ENCODE measurements at regions not wholly inside any gene's neighbourhood (a gene's known extent, or its start where the extent isn't known, plus 50 kb on each side); places are given as distances from the start of the nearest gene placed in this dataset.
A peak's percentile ranks its signal among the peaks of the same experiment; 100 is the strongest.
"Not testable (repeated sequence)": the region's sequence is repeated elsewhere in the genome, so short reads cannot be mapped to it uniquely, and the experiment has no call there.

DNA sequence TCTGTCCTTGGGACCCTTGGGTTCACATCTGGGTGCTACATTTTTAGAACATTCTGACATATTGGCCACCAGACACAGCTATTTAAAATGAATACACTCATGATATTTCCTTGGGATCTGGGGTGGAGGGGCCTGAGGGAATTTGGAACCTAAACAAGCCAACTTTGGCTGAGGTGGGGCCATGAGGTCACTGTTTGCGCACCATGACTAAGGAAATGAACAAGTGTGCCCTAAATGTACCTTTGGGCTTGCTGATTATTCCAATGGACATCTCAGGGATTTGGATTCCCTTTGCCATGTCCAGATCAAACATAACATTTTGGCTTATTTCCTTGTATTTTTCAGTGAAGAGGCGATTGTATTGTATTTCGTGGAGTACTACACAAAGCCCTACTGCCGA is 80.5 kb upstream of the SEC11C start:
- DNase-seq, result no peak

DNA sequence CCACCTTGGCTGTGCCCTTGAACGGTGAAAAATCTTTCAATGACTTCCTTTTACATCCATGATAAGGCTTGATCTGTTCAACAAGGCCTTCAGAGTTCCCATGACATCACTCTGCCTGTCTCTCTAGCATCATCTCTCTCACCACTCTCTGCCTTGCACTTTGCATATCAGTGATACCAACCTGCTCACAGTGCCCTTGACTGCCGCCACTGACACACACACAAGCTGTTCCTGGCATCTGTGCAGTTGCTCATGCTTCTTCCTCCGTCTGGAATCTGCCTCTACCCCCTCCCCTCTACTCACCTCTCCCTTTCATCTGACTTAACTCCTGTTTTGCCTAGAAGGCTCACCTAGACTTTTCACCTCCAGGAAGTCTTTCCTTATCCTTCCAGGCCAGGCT is 79.1 kb upstream of the SEC11C start:
- no peak for DNase-seq

DNA sequence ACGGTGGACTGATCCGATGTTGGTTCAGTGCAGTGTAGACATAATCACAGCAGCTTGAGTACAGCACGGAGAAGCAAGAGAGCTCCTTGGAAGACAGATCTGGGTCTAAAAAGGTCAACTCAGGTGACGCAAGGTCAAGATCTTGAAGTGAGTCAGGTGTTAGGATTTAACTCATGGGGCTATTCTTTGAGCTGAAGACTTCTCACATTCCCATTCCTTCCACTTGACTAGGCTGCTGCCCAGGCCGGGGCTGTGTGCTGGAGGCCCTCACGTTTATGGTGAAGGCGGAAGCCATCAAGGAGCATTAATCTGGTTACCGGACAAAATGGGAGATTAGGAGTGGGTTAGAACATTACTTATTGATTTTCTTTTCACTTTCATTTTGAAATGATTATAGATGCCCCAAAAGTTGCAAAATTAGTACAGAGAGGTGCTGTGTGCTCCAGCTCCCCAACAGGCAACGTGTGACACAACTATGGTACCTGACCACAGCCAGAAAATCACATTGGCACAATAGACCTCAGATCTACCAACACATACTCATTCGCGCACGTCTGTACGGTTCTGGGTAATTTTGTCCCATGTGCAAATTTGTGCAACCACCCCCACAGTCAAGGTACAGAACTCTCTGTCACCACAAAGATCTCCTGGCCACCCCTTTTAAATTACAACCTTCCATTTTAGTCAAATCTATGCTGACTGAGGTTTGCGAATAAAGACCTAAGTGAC is 77.6 kb upstream of the SEC11C start:
- no peak for DNase-seq

DNA sequence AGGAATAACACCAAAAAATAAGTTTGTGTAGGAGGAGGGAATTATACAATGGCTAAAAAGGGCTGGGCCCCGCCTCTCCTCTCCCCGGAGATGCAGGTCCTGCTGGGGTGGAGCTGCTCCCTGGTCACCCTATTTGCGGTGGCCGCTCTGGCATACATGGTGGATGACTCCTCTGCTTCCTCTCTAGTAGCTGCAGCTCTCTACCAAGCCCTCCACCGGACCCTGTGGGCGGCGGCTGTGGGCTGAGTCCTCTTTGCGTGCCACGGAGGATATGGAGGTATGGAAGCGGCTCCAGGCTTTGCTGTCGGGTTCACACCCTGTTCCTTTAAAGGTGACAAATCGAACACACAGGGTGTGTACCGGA is 77.1 kb upstream of the SEC11C start:
- DNase-seq, result no peak

DNA sequence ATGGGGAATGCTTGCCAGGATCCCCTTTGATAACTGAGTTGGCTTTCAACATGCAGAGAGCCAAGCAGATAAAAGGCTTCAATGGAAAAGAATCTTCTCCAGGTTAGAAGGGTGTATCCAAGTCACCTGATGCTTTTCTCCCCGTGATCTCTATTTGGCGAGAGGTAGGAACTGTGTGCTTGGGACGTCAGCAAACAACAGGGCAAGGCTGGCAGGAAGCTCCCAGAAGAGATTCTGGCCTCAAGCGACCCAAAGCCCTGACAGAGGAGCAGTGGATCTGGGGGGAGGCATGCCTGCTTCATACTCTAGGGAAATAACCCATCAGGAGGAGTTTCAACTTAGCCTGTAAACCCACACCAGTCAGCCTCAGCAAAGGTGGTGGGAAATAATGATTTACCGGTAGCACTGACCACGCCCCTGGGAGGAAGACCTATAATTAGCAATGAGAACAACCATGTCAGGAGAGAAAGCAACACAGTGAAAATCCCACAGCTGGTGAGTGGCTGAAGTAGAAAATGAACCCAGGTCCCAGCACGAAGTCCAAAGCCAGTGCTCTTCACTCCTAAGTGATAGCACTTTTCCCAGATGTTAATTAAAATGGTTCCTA is 76.3 kb upstream of the SEC11C start:
- DNase-seq, result no peak

DNA sequence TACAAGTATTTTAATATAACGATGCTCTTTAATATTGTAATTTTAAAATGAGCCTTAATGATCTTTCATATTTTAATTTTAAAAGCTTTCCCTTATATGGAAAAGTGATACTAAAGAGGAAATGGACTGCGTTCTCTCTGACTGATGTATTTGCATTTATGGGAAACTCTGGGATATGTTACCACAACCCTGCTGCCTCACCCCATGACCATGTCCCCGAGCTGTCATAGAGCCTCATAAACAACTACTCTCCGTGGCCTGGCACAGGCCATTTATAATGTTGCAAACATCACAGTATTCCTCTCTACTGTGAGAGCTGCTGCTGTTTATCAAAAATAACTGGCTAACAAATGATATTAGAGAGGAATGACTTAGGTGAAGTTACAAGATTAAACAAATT is 75.8 kb upstream of the SEC11C start:
- DNase-seq, result no peak

DNA sequence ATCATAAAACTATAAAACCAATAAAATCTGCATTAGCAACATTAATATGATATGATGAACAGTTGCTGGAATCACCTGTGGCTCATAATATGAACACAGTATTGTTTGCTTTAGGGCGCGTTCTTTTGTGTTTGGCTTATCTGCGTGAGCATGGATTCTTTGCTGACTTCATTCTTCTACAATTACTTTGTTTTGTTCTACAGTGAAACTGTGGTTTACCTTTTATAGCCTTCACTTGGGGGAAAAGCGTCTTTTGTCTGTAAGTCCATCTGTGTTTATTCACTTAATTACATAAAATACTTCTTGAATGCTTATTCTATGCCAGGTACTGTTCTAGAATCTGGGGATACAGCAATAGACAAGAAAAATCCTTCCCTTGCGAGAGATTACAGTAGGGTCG is 74.0 kb upstream of the SEC11C start:
- DNase-seq, result no peak

DNA sequence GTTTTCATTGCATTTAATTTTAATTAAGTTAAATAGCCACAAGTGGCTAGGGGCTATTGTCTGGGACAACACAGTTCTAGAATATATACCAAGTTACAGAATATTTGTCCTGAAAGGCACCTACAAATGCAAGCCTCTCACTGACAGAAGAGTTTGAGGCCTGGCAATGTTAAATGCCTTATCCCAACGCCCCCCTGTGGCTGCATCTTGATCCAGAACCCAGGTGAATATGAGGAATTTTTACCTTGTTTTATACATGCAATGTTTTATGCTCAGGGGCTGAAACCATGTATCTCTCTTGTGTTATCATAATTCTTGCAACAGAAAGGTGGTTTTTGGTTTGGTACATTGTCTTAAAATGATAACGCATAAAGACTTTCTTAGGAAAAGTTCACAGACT is 71.8 kb upstream of the SEC11C start:
- DNase-seq, result no peak

DNA sequence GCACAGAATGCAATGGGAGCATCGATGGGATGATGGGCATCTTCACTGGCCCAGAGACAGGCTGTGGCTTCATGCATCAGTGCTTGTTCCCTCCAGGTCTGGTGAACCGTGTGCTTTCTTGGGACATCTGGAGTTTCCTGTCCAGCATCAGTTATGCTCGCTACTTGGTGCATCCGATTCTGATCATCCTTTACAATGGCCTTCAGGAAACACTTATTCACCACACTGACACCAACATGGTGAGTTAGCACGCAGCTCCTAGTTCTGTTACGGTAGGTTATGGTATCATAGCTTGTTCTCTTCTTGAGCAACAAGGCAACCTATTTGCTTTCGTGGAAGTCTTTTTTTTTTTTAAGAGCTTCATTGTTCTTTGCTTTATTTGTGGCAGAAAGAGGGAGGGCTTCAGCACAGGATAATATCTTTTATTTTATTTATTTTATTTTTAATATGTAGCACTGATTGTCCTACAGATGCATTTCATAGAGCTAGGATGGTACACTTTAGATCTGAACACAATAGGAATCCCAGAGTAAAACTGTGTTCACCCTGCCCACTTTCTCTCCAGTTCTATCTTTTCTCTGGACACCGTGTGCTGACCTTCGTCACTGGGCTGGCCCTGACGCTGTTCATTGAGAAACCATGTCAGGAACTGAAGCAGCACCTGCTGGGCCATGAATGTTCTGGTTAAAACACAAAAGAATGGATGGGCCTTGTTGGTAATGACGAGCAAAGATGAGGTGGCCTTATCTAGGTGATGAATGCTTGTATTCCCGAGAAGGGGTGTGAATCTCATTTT is 71.2 kb upstream of the SEC11C start:
- DNase-seq, result no peak

DNA sequence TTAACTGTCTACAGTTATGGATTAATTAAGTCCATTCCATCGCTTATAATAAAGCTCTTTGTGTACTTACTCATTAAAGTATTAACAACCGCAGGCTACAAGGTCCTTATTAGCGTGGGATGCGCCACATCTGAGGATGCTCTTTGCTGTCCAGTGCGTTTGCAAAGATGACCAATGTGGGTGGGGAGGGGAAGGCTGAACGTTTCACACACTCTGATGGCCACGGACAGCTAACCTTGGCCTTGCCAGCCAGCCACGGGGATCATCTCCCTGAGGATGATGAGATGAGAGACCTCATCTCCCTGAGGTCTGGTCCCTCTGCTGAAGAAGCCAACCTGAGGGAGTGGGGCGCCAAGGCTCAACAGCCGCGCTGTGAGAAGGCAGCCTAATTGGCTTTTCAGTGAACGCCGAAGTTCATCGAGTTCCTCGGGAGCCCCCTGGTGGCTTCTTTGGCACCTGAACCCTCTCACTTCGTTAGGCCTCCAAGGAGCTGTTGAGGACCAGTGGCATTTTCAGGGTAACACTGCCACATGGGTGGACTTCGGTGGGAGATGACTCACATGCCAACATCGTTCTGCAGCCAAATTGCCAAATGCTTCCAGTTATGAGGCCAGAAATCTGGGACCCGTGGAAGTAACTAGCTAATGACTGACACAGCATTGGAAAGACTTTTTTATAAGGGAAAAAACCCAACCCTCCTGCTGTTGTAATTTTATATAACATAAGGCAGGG is 69.3 kb upstream of the SEC11C start:
- DNase-seq, result peak; percentile 37 to 70 (median 68)

DNA sequence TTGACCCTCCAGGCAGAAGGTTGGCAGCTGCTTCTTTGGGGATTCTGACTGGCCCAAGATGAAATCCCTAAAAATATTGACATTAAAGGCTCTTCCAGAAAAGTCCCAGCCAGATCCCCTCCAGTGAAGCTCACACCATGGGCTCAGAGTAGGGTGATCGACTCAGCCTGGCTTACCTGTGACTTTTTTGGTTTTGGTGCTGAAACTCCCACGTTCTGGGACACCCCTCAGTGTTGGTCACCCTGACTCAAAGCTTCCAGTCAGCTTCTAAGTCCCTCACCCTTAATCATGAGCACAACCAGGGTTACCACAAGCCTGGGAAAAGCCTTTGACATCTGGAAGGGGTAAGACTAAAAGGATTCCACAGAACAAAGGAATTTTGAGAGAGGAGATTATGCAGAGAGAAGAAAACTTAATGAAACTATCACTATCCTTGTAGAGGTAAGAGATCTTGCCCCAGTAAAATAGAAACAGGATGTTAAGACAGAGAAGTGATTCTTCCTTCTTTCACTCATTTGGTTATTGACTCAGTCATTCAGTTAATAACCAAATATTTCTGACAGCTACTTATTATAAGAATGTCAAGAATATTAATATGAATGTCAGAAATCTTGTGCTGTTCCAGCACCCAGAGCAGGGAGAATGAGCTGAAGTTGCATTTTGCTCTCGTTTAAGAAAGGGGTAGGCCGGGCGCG is 66.8 kb upstream of the SEC11C start:
- no peak for DNase-seq

DNA sequence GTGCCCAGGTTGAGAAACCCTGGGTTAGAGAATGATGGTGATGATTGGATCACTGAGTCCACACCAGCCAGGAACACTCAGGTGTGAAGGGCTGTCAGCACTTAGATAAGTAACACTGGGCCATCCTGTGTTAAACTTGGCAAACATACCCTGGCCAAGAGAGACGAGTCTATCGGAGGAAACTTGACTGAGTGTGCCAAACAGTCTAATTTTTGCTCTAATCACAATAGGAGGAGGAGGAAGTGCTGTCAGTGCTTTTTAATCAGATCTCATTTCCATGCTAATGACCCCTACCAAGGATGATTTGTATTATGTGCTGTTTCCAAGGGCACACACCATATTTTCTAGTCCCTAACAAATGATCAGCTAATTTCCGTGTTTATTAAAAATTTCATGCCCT is 63.8 kb upstream of the SEC11C start:
- DNase-seq, result no peak

DNA sequence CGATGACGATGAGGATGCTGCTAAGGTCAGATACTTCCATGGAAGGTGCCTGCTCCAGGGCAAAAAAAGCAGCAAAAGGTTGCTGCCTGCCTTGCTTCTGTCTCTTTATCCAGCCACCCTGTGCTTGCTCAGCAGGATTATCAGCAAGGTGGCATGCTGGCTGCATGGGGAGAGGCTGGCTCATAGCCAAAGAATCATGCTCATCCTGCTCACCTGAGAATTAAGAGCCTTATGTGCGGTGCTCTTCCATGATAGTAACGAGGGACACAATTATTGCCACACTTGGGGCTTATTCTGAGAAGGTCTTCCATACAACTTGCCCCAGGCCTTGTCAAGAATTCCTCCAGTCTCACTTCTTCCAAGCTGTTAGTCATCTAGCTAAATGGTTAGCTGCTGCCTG is 60.4 kb upstream of the SEC11C start:
- no peak for DNase-seq

DNA sequence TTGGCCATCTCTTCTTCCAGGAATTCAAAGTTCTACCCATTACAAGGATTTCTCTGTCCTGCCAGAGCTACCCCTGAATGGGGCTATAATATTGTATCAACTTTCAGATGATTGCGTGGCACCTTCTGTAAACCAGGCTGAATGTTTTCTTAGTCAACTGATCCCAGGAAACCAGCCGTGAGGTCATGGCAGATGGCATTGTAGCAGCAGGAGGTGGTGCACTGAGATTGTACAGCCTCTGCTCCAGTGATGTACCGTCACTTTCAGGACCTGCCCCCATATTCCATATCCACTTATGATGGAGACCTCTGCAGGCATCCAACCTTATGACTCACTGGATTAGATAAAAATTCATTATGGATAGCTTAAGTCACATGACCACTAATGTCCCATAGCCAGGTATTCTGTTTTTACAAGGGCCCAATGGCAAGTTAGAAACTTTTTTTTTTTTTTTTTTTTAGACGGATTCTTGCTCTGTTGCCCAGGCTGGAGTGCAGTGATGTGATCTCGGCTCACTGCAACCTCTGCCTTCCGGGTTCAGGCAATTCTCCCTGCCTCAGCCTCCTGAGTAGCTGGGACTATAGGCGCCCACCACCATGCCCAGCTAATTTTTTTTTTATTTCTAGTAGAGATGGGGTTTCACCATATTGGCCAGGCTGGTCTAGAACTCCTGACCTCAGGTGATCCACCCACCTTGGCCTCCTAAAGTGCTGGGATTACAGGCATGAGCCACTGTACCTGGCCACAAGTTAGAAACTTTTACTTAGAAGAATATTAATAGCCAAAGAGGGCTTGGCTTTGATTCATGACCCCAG is 59.8 kb upstream of the SEC11C start:
- not testable (repeated sequence) for DNase-seq

DNA sequence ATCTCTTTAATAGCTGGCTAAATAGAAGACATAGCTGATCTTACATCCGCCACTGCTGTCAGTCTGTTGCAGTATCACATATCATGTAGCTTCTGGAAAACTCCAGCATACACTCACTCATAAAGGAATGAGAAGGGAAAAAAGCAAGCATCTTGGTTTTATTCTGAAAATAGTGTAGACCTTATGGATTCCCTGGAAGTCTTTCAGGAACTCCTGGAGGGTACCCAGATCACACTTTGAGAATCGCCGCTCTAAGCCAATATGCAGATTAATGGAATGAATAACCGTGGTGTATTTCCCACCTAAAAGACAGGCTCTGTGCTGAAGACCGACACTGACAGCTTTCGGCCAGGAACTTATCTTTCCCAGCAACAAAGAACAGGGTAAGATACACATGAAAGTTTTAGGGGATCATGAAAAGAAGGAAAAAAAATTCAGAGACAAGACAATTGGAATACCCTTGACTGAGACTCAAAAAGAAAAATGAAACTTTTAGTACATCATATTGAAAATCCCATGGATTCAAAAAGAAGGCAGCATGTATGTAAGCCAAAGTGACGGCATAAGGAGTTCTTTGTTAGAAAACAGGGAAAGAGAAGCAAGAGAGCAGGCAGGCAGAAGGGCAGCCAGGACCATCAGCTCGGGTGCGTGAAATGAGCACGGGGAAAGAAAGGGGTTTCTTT is 56.4 kb upstream of the SEC11C start:
- DNase-seq, result no peak

DNA sequence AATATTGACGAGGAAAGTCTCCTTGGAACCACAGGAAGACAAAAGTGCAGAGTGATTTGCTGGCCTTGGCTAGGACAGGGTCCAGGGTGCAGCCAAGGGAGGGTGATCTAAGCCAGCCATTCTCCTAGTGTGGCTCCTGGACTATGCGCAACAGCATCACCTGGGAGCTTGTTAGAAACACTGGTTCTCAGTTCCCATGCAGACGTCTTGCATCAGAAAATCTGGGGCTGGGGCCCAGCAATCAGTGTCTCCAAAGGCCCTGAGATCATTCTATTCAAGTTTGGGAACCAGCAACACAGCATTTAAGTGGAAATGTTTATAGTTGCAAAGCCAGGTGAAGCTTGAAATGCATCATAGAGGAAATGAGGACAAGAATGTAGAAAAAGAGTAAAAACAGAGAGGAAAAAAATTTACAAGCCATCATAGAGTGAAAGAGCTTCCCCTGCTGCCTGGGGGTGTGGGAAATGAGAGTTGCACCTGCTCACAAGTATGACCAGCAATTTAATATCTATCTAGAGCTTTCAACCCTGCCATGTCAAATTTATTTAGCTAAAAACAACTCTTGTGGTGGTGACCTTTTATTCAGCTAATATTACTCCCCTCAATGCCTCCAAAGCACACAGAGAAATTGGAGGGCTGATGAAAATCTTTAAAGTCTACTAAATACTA is 54.4 kb upstream of the SEC11C start:
- no peak for DNase-seq

DNA sequence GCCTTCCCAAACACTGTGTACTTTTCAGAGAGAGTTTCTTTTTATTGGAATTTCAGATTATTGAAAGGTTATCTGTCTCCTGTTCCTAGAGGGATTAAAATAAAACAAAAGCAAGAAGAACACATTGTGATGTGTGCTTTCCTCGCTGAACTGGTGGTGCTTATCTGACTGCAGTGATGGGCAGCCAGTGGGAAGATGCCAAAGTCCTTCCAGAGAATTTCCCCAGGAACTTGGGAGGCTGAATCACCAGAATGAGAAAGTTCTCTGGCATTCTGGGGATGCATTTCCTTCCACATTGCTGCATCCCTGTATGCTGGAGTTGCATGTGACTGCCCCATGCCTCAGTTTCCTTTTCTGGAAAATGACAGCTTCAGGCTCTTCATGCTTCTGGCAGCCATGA is 53.9 kb upstream of the SEC11C start:
- DNase-seq, result no peak

DNA sequence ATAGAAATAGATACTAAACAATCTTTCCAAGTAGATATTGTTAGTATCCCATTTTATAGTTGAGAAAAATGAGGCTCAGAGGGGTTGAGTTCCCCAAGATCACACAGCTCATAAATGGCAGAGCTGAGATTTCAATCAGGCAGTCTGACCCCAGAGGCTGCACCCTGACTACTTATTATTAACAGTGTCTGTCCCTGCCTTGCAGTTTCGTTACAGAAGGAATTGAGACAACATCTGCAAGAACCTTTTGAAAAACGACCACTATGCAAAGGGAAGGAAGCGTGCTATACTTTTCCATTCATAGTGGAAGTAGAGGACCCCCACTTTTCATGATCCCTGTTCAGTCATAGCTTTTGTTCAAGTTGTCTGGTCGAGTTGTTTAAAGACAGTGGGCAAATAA is 53.2 kb upstream of the SEC11C start:
- DNase-seq, result no peak

DNA sequence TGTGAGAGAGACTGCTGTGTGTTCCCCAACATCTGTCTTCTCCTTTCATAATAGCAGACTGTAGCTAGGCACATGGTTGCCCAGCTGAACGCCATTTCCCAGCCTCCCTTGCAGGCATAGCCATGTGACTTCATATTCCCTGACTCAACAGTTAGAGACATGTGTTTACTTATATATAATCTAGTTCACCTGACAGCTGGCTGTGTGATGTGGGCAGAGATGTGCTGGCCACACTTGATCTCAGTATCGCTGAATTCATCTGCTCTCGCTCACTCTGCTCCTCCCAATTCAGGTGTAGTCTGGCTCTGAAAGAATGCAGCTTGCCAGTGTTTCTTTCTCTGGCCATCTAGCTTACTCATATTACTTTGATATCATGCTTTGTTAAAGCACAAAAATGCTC is 52.3 kb upstream of the SEC11C start:
- no peak for DNase-seq

Data from activated naive CD4-positive, alpha-beta T cell (primary cell).